Endodermal cell (in vitro differentiated cells): ENCODE measurements at regions not wholly inside any gene's neighbourhood (a gene's known extent, or its start where the extent isn't known, plus 50 kb on each side); places are given as distances from the start of the nearest gene placed in this dataset.

ENCODE experiments used
- DNase-seq: peaks from one replicate; pipeline ENCODE4 v3.0.0-alpha.2; 2017
- H3K27ac ChIP-seq: 2 replicates; pipeline ENCODE4 v1.5.1; 2013; ENCODE audit warnings: mild to moderate bottlenecking, low read depth, low read length, moderate library complexity
- H3K27me3 ChIP-seq: 2 replicates; pipeline ENCODE4 v1.6.1; 2013; ENCODE audit warnings: mild to moderate bottlenecking, low read length, moderate library complexity; ENCODE audit not compliant: insufficient read depth, control insufficient read depth, poor library complexity, severe bottlenecking
- H3K36me3 ChIP-seq: 2 replicates; pipeline ENCODE4 v1.7.0; 2013; ENCODE audit warnings: mild to moderate bottlenecking, low read length, moderate library complexity; ENCODE audit not compliant: control insufficient read depth, insufficient read depth
- H3K4me1 ChIP-seq: one replicate; pipeline ENCODE4 v1.7.0; 2013; ENCODE audit warnings: low read length; ENCODE audit not compliant: control insufficient read depth, insufficient read depth
- H3K4me3 ChIP-seq: 2 replicates; pipeline ENCODE4 v1.5.1; 2013; ENCODE audit warnings: mild to moderate bottlenecking, low read length, moderate library complexity
- H3K9ac ChIP-seq: 2 replicates; pipeline ENCODE4 v1.6.1; 2013; ENCODE audit warnings: mild to moderate bottlenecking, low read length, moderate library complexity; ENCODE audit not compliant: poor library complexity, severe bottlenecking; ENCODE audit errors: extremely low read depth
- H3K9me3 ChIP-seq: 2 replicates; pipeline ENCODE4 v1.6.1; 2013; ENCODE audit warnings: mild to moderate bottlenecking, low read length, moderate library complexity; ENCODE audit not compliant: control insufficient read depth
- H3K27ac Mint-ChIP-seq: 2 replicates; pipeline ENCODE4 v1.8.0; 2020; ENCODE audit warnings: mixed read lengths
- H3K27me3 Mint-ChIP-seq: 2 replicates; pipeline ENCODE4 v1.8.0; 2021; ENCODE audit warnings: mild to moderate bottlenecking, mixed read lengths; ENCODE audit not compliant: insufficient read depth
- H3K36me3 Mint-ChIP-seq: 2 replicates; pipeline ENCODE4 v1.8.0; 2020; ENCODE audit warnings: low read depth, mixed read lengths
- H3K4me1 Mint-ChIP-seq: 2 replicates; pipeline ENCODE4 v1.8.0; 2020; ENCODE audit warnings: mixed read lengths
- H3K4me3 Mint-ChIP-seq: 2 replicates; pipeline ENCODE4 v1.8.0; 2020; ENCODE audit warnings: mild to moderate bottlenecking, moderate library complexity, mixed read lengths
- H3K9me3 Mint-ChIP-seq: 2 replicates; pipeline ENCODE4 v1.8.0; 2020; ENCODE audit warnings: mild to moderate bottlenecking, mixed read lengths
- CTCF ChIP-seq: fragments of 200-600 bp; sonication (generic); conservative IDR thresholded peaks from 2 replicates; pipeline ENCODE4 v1.5.0; 2021; ENCODE audit warnings: antibody characterized with exemption, mild to moderate bottlenecking
- WGBS, 2 experiments: methylation state at CpG; one replicate each; pipeline versions ENCODE4 v1.1.5 to v1.1.7; 2013; ENCODE audit warnings: missing lambda C conversion rate in 2 of 2, mixed read lengths in 1 of 2; ENCODE audit not compliant: insufficient coverage in 1 of 2, insufficient read length in 1 of 2; 5-methylcytosine and 5-hydroxymethylcytosine counted together

GRCh38 chr10:33746186-33746585 is 411.7 kb upstream of the NRP1 start:
- TF ChIP-seq CTCF, result no peak
- no peak overlapping the region for H3K9ac ChIP-seq
- no peak overlapping the region for H3K27ac ChIP-seq
- Mint-ChIP-seq H3K9me3 (no peaks in the 10 kb centered on the region), H3K4me1 (no peaks in the 10 kb centered on the region), H3K27me3 (no peaks in the 10 kb centered on the region), H3K27ac (no peak overlapping the region), H3K36me3 (no peaks in the 10 kb centered on the region), H3K4me3 (no peak overlapping the region)
- DNase-seq, result no peak
- no peaks in the 10 kb centered on the region for H3K36me3 ChIP-seq
- no peak overlapping the region for H3K4me3 ChIP-seq
- H3K27me3 ChIP-seq, result no peaks in the 10 kb centered on the region
- H3K9me3 ChIP-seq, result no peaks in the 10 kb centered on the region
- 91 to 96% methylated on average over 4 to 6 of the region's 6 CpGs for WGBS, 2 experiments
- no peaks in the 10 kb centered on the region for H3K4me1 ChIP-seq

- Histone ChIP-seq H3K9ac (no peak overlapping the region), H3K4me3 (no peak overlapping the region), H3K4me1 (no peaks in the 10 kb centered on the region), H3K36me3 (no peaks in the 10 kb centered on the region), H3K27me3 (no peaks in the 10 kb centered on the region), H3K9me3 (no peaks in the 10 kb centered on the region), H3K27ac (no peak overlapping the region)
- 91 to 97% methylated on average over 2 of the region's 2 CpGs for WGBS, 2 experiments
- H3K27ac Mint-ChIP-seq, result no peak overlapping the region
- no peak for TF ChIP-seq CTCF
- H3K27me3 Mint-ChIP-seq, result no peaks in the 10 kb centered on the region
- H3K4me1 Mint-ChIP-seq, result no peaks in the 10 kb centered on the region
- H3K36me3 Mint-ChIP-seq, result no peaks in the 10 kb centered on the region
- no peaks in the 10 kb centered on the region for H3K9me3 Mint-ChIP-seq
- no peak overlapping the region for H3K4me3 Mint-ChIP-seq
- no peak for DNase-seq
Measured at GRCh38 chr10:33743429-33743857, 409.0 kb upstream of the NRP1 start.

GRCh38 chr10:33739031-33739430 is 404.6 kb upstream of the NRP1 start:
- H3K27ac Mint-ChIP-seq, result no peak overlapping the region
- no peaks in the 10 kb centered on the region for H3K9me3 ChIP-seq
- TF ChIP-seq CTCF, result no peak
- no peaks in the 10 kb centered on the region for H3K27me3 Mint-ChIP-seq
- no peak overlapping the region for H3K4me3 ChIP-seq
- H3K27me3 ChIP-seq, result no peaks in the 10 kb centered on the region
- H3K9me3 Mint-ChIP-seq, result no peaks in the 10 kb centered on the region
- no peak for DNase-seq
- no peak overlapping the region for H3K4me3 Mint-ChIP-seq
- H3K9ac ChIP-seq, result no peak overlapping the region
- no peaks in the 10 kb centered on the region for H3K4me1 Mint-ChIP-seq
- H3K36me3 Mint-ChIP-seq, result no peaks in the 10 kb centered on the region
- H3K4me1 ChIP-seq, result no peaks in the 10 kb centered on the region
- H3K27ac ChIP-seq, result no peak overlapping the region
- H3K36me3 ChIP-seq, result no peaks in the 10 kb centered on the region
